Fibroblast of pulmonary artery (primary cell): ENCODE measurements at regions not wholly inside any gene's neighbourhood (a gene's known extent, or its start where the extent isn't known, plus 50 kb on each side); places are given as distances from the start of the nearest gene placed in this dataset.

Source experiments
- DNase-seq: peaks from one replicate; pipeline ENCODE4 v3.0.0-alpha.2; 2010; ENCODE audit warnings: low read depth
- H3K4me3 ChIP-seq: replicated peaks from 2 replicates; pipeline ENCODE4 v1.5.1; 2011; ENCODE audit warnings: low read depth, mild to moderate bottlenecking, control low read depth, low read length, moderate library complexity
- CTCF ChIP-seq: IDR thresholded peaks from 2 replicates; pipeline ENCODE4 v1.5.1; 2011; ENCODE audit warnings: mild to moderate bottlenecking, control low read depth, low read length, inconsistent platforms; ENCODE audit errors: missing control alignments

DNA sequence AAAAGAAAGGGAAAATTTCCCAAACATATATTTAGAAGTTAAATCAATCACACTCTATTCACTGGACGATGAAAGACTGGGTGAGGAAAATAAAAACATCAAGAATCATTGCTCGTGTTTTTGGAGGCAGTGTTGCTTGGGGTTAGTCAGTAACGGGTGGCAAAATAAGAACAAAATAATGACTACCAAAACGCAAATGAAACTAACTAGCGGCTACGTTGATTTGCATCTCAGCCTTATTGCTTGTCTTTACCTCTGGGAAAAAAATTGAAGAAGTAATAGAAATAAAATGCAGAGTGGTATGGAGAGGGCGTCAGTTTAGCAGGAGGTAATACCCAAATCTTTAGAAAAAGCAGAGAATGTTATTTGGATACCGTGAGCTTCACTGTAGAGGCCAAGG, 86.4 kb upstream of the SORBS2 start:
- H3K4me3 ChIP-seq = no peak overlapping the region
- TF ChIP-seq CTCF = no peak
- DNase-seq = no peak

GRCh38 chr4:185899833-185900232, 87.8 kb upstream of the SORBS2 start:
- H3K4me3 ChIP-seq = no peak overlapping the region
- TF ChIP-seq CTCF = no peak
- DNase-seq = no peak

DNA sequence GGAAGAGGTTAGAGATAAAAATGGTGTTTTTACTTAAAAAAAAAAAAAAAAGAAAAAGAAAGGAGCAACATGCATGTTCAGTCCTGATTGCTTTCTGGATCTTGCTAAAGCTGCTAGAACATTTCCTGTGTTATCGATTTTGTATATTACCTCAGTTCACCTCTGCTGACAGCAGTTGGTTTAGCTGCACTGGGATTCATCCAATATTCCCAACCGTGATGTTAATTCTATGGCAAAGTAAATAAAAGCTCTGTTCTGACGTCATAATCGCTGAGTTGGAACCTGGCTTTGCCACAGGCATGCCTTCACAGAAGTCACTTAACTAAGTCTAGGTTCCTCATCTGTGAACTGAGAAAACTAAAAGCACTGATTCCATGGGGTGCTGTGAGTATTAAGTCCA, 90.7 kb upstream of the SORBS2 start:
- no peak for DNase-seq
- no peak for TF ChIP-seq CTCF

DNA sequence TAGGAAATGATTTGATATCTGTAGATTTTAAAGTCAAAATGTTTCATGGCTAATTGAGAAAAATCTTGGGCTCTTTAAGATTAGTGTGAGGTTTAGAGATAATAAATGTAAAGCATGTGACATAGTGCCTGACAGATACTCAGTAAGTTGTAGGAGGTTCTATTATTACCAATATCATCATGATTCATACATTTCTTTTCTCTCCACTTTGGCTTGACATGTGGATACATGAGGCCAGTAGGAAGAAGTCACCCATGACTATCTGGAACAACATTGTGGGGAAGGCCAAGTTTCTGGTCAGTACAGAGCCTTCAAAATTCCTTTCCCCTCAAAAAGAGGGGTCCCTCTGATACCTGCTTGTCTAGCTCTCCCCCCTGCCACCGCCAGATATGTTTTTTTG, 91.2 kb upstream of the SORBS2 start:
- no peak for DNase-seq
- no peak for TF ChIP-seq CTCF
- H3K4me3 ChIP-seq = no peak overlapping the region

More for the DNA sequence above, 90.7 kb upstream of the SORBS2 start:
- H3K4me3 ChIP-seq = no peak overlapping the region

DNA sequence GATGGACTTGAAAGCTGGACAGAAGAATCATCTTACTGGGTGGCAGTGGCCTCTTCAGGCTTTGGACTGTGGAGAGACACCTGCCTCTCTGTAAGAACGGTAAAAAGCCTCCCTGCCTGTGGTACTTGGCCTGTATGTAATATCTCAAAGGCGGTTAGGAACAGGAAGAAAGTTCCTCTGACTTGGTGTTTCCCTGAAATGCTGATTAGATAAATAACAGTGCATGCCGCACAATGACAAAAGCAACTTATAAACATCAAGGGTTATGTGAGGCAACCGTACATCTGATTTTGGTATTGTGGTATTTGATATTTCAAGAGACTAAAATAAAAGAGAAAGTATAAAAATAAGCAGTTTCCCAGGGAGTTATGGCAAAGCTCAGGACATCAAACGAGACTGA, 92.4 kb upstream of the SORBS2 start:
- no peak for DNase-seq
- no peak for TF ChIP-seq CTCF
- no peak overlapping the region for H3K4me3 ChIP-seq

- H3K4me3 ChIP-seq = no peak overlapping the region
- DNase-seq = no peak
- TF ChIP-seq CTCF = no peak
These were observed 98.0 kb upstream of the SORBS2 start for GRCh38 chr4:185909972-185910371.

DNA sequence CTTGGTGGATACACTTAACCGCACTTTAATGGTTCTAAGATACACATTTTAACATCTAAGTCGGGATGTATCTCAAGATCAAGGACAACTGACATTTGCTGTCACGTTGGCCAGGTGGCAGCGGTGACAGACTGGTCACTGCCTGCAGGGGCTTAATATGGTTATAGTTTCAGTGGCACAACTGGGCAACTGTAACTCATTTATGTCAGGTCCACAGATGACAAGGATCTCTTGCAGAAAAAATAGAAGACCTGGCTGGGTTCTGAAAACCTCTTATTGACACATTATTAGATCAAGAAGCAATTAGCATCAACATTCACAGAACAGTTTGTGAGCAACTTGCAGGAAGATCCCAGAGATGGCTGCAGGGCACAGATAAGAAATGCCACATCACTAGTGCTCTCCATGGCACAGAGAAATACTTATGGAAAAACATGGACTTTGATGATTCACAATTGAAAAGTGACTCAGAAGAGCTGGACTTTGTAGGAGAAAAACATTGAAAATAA, 99.6 kb upstream of the SORBS2 start:
- no peak for TF ChIP-seq CTCF
- DNase-seq = no peak
- H3K4me3 ChIP-seq = no peak overlapping the region
